ENCODE measurements at regions not wholly inside any gene's neighbourhood (a gene's known extent, or its start where the extent isn't known, plus 50 kb on each side); places are given as distances from the start of the nearest gene placed in this dataset.

DNA sequence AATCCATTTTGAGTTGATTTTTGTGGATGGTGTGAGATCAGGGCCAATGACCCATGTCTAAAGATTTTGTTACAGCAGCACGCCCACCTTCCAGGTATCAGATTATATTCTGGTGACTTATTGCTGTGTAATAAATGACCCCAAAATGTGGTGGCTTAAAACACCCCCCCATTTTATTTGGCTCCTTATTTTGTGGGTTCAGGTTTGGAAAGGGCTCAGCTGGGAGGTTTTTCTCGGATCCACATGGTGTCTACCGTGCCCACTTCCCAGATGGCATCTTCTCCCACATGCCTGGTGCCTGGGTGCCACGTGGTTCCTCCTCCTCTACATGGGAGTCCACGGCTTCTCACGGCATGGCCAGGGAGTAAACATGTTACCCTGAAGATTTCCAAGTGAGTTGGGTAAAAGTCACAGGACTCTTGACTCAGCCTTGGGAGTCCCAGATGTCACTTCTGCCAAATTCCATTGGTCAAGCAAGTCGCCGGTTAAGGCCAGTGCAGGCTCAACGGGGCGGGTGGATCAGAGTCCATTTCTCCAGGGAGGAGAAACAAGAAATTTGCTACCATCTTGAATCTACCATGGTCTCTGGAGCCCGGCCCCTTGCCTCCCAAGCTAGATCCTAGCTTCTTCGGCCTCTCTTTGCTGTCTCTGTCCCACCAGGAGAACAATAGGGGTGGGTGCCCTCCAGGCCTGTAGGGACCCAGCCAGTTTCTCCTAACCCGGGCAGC, 214.3 kb downstream of the KIF26A start:
- Histone ChIP-seq H3K27me3 (no peaks in the 10 kb centered on the region), H3K4me3 (no peak overlapping the region), H3K36me3 (replicated peaks; ENCODE audit: insufficient read depth, low read depth) (no peaks in the 10 kb centered on the region), H2AFZ (no peak overlapping the region), H3K9me3 (ENCODE audit: low read depth) (no peaks in the 10 kb centered on the region), H3K79me2 (no peaks in the 10 kb centered on the region), H3K4me2 (no peak overlapping the region), H3K27ac (no peak overlapping the region), H4K20me1 (ENCODE audit: insufficient read depth, poor library complexity, severe bottlenecking) (no peaks in the 10 kb centered on the region), H3K4me1 (ENCODE audit: insufficient read depth) (peaks cover 8% of the 10 kb centered on the region), H3K9me2 (replicated peaks; ENCODE audit: insufficient read depth) (no peaks in the 10 kb centered on the region)
- DNase-seq (ENCODE audit: low spot score): no peak
- 93% methylated on average over 13 of the region's 13 CpGs for WGBS (ENCODE audit: low lambda C conversion rate, missing lambda C conversion rate)
- TF ChIP-seq EZH2phosphoT487 (IDR thresholded peaks at IDR 0.05; ENCODE audit: low read depth, severe bottlenecking, unreplicated experiment) (no peak), EZH2 (IDR thresholded peaks at IDR 0.05; ENCODE audit: borderline replicate concordance) (no peak)
- TF ChIP-seq, protein P1, sequence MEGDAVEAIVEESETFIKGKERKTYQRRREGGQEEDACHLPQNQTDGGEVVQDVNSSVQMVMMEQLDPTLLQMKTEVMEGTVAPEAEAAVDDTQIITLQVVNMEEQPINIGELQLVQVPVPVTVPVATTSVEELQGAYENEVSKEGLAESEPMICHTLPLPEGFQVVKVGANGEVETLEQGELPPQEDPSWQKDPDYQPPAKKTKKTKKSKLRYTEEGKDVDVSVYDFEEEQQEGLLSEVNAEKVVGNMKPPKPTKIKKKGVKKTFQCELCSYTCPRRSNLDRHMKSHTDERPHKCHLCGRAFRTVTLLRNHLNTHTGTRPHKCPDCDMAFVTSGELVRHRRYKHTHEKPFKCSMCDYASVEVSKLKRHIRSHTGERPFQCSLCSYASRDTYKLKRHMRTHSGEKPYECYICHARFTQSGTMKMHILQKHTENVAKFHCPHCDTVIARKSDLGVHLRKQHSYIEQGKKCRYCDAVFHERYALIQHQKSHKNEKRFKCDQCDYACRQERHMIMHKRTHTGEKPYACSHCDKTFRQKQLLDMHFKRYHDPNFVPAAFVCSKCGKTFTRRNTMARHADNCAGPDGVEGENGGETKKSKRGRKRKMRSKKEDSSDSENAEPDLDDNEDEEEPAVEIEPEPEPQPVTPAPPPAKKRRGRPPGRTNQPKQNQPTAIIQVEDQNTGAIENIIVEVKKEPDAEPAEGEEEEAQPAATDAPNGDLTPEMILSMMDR (IDR thresholded peaks at IDR 0.05; ENCODE audit: poor library complexity): no peak

DNA sequence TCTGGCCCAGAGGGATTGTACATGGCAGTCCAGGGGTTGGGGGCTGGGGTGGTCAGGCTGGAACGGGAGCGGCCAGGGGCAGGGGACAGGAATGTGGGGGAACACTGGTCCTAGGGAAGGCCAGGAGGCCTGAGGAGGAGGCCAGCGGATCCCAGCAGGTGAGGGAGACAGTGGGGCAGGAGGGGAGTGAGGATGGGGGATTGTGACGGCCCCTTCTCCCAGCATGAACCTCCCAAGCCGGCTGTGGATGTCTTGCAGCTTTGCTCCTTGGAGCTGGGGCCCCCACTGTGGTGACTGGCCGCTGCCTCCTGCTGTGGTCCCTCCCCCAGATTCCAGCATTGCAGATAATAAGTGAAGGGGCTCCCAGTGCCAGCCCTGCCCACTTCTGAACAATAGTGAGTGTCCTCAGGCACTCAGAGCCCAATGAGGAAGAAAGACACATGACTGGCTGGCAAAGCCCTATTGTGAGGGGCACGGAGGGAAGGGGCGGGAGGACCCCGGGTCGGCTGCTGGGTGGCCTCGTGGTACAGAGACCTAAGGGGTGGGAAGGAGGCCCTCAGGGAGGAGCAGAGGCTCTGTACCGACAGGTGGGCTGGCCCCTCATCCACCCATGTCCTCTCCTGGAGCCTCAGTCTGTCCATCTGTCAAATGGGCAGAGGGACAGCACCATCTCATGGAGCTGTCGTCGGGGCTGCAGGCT, 215.0 kb downstream of the KIF26A start:
- no peak overlapping the region for H3K27ac ChIP-seq
- no peak overlapping the region for H3K4me3 ChIP-seq
- no peaks in the 10 kb centered on the region for H3K79me2 ChIP-seq
- H3K4me1 ChIP-seq (ENCODE audit: insufficient read depth): peaks cover 8% of the 10 kb centered on the region
- no peaks in the 10 kb centered on the region for H4K20me1 ChIP-seq (ENCODE audit: insufficient read depth, poor library complexity, severe bottlenecking)
- no peaks in the 10 kb centered on the region for H3K27me3 ChIP-seq
- TF ChIP-seq EZH2 (IDR thresholded peaks at IDR 0.05; ENCODE audit: borderline replicate concordance): no peak
- TF ChIP-seq, protein P1 (IDR thresholded peaks at IDR 0.05; ENCODE audit: poor library complexity): no peak
- TF ChIP-seq EZH2phosphoT487 (IDR thresholded peaks at IDR 0.05; ENCODE audit: low read depth, severe bottlenecking, unreplicated experiment): no peak
- no peaks in the 10 kb centered on the region for H3K9me3 ChIP-seq (ENCODE audit: low read depth)
- no peak overlapping the region for H2AFZ ChIP-seq
- no peaks in the 10 kb centered on the region for H3K9me2 ChIP-seq (replicated peaks; ENCODE audit: insufficient read depth)
- 89% methylated on average over 13 of the region's 14 CpGs for WGBS (ENCODE audit: low lambda C conversion rate, missing lambda C conversion rate)
- no peaks in the 10 kb centered on the region for H3K36me3 ChIP-seq (replicated peaks; ENCODE audit: insufficient read depth, low read depth)
- no peak overlapping the region for H3K4me2 ChIP-seq
- no peak for DNase-seq (ENCODE audit: low spot score)

DNA sequence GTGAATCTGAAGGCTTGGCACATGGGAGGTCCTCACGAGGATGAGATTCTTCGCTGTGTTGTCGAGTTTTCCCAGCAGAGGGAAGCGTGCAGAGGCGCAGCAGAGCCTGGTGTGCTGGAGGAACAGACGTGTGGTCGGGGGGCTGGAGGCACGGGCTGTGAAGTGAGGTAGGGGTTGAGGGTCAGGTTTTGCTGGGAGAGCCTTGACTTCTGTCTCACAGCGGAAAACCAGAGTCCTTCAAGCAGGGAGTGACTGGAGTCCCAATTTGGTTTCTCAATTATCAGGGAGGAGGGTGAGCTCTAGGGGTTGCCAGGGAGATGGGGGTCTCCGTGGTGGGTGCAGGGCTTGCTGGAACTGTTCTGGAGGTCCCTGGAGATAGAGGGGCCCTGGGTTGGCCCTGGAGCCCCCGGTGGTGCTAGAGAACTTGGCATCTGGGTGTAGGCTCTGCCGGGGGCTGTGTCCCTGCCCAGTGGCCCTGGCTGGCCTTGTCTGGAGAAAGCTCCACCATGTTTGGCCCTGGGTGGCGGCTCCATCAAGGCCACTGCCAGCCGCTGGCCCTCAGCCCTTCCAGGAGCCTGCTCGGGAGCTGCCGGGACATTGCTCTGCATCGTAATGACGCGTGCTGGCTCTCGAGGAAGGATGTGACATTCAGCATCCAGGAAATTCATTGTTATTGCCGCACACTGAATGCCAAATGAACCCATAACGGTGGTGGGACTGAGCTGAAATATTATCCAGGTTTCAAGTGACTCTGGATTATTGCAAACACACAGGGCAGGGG, 215.7 kb downstream of the KIF26A start:
- Histone ChIP-seq H3K9me3 (ENCODE audit: low read depth) (no peaks in the 10 kb centered on the region), H3K27ac (no peak overlapping the region), H3K4me1 (ENCODE audit: insufficient read depth) (peaks cover 8% of the 10 kb centered on the region), H3K4me3 (no peak overlapping the region), H2AFZ (no peak overlapping the region), H3K36me3 (replicated peaks; ENCODE audit: insufficient read depth, low read depth) (no peaks in the 10 kb centered on the region), H3K27me3 (no peaks in the 10 kb centered on the region), H3K79me2 (no peaks in the 10 kb centered on the region), H3K4me2 (no peak overlapping the region), H3K9me2 (replicated peaks; ENCODE audit: insufficient read depth) (no peaks in the 10 kb centered on the region), H4K20me1 (ENCODE audit: insufficient read depth, poor library complexity, severe bottlenecking) (no peaks in the 10 kb centered on the region)
- DNase-seq (ENCODE audit: low spot score): no peak
- TF ChIP-seq EZH2phosphoT487 (IDR thresholded peaks at IDR 0.05; ENCODE audit: low read depth, severe bottlenecking, unreplicated experiment): no peak
- TF ChIP-seq, protein P1 (IDR thresholded peaks at IDR 0.05; ENCODE audit: poor library complexity): no peak
- TF ChIP-seq EZH2 (IDR thresholded peaks at IDR 0.05; ENCODE audit: borderline replicate concordance): no peak
- WGBS (ENCODE audit: low lambda C conversion rate, missing lambda C conversion rate): 79% methylated on average over 22 of the region's 22 CpGs
